Midbrain (tissue), 1 donor: ENCODE measurements at regions not wholly inside any gene's neighbourhood (a gene's known extent, or its start where the extent isn't known, plus 50 kb on each side); places are given as distances from the start of the nearest gene placed in this dataset.

Experiments used
- DNase-seq: peaks from one replicate; lab custom pipeline; 2025; lab: John Stamatoyannopoulos, UW

GRCh38 chr2:15883684-15884083, 56.7 kb upstream of the MYCN start:
- no peak for DNase-seq

GRCh38 chr2:15884790-15885189, 55.6 kb upstream of the MYCN start:
- DNase-seq, result no peak

GRCh38 chr2:15886231-15886630, 54.1 kb upstream of the MYCN start:
- DNase-seq, result no peak

- DNase-seq, result no peak
Measured at GRCh38 chr2:15889442-15890123, 50.8 kb upstream of the MYCN start.

GRCh38 chr2:15890124-15890754, 50.1 kb upstream of the MYCN start:
- no peak for DNase-seq
